Stimulated activated CD8-positive, alpha-beta memory T cell treated with anti-CD3 and anti-CD28 coated beads, Interleukin-12 subunit alpha, Interleukin-12 subunit beta, amount 100 ng/mL, for 24 hours (primary cell): ENCODE measurements at regions not wholly inside any gene's neighbourhood (a gene's known extent, or its start where the extent isn't known, plus 50 kb on each side); places are given as distances from the start of the nearest gene placed in this dataset.
"Not testable (repeated sequence)": the region's sequence is repeated elsewhere in the genome, so short reads cannot be mapped to it uniquely, and the experiment has no call there.

Experiments used
- DNase-seq: peaks from one replicate; pipeline ENCODE4 v3.0.0-alpha.2; 2020; ENCODE audit errors: extremely low read depth

DNA sequence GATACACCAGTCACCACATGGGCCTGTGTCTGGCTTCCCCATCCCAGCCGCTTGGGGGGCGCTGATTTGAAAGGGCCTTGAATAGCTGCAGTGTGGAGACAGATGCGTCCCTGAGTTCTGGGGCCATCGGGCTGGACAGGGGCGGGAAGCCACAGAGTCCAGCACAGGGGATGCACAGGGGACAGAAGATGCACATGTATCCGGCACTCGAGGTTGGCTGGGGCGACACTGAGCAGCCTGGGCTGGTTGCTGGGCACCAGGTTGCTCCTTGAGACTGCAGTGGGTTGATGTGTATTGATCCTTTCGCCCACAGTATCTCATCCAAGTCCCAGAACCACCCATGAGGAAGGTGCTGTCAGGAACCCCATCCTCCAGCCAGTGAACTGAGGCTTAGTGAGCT lies 99.3 kb upstream of the SYT13 start:
- no peak for DNase-seq

DNA sequence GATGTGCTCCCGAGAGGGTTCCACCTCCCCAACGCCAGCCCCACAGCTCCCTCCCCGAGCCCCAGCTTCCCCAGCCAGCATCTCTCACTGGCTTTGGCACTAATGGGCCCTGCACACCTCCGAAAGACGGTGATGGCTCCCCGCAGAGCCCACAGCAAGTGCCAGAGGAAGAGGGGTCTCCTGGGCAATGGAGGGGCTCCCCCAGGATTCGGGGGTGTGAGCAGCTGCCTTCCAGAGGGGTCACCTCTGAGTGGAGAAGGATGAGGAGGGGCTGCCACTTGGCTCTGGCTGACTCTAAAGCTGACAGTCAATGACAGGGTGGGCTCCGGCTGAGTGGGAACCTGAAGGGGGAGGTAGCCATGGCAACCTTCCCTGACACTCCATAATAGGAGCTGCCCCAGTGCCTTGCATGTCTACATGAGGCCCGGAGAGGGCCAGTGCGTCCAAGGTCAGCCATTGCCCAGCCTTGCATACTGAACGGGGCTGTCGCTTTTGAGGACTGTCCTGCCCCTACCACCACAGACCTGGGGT lies 98.6 kb upstream of the SYT13 start:
- DNase-seq, result no peak

DNA sequence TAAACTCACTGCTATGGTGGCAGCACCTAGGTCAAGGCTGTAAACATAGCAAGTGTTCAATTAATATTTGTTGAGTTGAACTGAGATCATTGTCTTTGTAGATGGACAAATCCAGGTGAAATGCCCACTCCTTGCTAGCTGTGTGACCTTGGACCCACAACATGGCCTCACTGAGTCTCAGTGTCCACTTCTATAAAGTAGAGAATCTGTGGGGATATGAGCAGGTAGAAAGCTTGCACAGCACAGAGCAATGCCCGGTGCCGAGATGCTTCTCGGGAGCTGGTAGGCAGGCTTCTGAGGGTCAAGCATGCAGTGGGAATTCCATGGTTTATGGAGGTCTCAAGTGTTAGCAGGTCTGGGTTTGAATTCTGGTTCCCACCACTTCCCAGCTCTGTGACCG lies 97.9 kb upstream of the SYT13 start:
- no peak for DNase-seq

DNA sequence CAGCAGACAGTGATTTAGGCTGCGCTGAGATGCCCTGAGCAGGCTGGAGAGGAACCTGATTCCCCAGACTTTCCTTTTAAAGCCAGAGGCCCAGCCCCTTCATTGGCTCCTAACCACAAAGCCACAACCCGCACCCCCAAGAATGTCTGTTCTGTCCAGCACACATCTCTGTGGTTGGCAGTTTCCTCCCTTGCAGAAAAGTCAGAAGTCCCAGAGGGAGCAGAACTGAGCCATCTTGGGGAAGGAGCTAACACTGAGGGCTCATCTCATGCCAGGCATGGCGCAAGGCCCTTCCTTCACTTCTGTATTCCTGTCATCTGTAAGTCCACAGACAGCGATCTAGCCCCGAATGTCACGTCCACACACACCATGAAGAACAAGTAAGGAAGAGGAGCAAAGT lies 97.1 kb upstream of the SYT13 start:
- DNase-seq, result no peak

DNA sequence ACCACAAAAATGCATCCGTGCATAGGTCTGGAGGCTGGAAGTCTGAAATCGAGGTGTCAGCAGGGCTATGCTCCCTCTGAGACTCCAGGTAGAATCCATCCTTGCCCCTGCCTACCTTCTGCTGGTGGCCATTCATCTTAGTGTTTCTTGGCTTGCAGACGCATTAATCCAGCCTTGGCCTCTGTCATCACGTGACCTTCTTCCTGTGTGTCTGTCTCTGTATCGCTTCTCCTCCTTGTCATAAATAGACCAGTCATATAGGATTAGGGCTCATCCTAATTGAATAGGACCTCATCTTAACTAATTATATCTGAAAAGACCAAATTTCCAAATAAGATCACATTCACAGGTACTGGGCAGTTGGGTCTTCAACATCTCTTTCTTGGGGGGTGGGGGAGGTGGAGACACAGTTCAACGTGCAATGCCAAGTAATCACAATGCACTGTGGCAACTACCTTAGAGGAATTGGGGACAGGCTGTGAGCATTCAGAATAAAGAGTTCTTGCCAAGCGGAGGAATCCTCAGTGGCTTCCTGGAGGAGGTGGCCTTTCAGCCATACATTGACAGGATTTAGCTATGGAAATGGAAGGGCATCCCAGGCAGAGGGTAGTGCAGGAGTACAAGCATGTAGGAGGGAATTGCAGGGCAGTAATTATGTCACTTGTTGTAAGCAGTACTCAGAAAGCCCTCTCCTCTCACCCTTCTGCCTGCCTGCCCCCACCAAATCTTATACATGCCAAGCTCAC lies 96.2 kb upstream of the SYT13 start:
- DNase-seq, result no peak

DNA sequence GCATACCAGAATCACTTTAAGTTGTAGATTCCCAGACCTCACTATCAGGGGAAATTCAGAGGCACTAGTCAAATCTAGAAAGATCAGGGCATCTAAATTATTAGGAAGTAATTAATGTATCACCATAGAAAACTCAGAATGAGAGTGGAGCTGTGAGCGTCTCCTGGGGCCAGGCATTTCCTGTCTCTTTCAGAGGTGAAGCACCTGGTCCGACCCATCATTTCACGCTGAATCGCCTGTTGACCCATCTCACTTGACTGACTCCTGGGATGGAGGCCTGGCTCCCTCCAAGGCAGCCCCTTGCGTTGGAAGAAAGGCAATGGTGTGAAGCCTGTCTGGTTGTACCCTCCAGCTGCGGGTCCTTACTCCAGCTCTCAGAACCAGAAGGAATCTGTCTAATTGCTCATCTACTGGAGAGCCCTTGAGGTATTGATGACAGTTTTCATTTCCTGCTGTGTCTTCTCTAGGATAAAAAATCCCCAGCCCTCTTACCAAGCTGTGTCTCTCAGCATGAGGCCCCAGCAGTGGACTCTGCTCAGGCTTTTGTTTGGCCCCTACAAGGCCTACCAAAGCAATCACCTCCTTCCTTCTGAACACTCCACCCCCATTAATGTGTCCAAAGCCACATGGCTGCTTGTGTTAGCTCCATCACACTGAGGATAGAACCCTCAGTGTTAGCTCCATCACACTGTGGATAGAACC lies 93.2 kb upstream of the SYT13 start:
- DNase-seq, result no peak

DNA sequence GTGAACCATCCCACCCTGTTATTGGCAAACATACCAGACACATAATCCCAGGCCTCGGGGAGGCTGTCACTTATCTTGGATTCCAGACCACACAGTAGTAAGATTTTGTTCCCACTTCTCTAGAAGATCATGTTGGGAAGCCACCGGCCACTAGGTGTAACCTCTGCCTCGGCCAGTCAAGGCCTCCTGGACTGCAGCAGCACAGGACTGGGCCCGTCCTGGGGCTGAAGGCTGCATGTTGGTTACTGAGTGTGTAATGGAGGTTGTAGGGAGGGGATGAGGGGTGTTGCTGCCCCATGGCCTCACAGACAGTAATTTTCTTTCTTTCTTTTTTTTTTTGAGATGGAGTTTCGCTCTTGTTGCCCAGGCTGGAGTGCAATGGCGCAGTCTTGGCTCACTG lies 92.4 kb upstream of the SYT13 start:
- DNase-seq, result no peak

DNA sequence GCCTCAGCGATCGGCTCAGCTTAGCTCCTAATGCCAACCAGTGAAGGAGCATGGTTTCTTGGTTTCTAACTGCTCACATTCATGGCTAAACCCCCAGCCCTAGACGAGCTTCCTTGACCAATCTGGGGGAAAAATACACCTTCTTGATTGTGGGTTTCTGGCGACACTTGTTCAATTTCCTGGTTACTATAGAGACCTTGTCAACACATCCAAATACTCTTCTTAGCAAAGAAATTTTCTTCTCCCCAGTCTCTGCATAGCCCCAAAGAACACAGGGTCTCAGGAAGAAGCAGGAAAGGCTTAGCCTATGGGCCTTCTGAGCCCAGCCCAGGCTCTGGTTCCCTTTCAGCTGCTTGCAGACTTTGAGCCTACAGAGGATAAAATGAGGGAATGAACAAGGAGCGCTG lies 88.5 kb upstream of the SYT13 start:
- DNase-seq, result no peak

DNA sequence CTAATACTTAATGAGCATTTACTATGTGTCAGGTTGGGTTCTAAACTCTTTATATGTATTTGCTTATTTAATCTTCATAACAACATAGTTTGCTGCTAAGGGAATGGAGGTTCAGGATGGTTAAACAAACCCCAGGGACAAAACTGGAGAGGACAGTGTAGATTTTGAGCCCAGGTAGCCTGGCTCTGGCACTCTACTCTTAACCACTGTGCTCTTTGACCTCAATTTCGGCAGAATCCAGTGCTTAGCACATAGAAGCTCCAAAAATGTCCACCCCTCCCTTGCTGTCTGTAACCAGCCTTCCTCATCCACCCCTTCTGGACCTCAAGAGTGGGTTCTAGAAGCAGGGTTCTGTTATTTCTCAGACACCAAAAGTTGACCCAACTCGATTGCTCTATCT lies 88.0 kb upstream of the SYT13 start:
- DNase-seq, result no peak

DNA sequence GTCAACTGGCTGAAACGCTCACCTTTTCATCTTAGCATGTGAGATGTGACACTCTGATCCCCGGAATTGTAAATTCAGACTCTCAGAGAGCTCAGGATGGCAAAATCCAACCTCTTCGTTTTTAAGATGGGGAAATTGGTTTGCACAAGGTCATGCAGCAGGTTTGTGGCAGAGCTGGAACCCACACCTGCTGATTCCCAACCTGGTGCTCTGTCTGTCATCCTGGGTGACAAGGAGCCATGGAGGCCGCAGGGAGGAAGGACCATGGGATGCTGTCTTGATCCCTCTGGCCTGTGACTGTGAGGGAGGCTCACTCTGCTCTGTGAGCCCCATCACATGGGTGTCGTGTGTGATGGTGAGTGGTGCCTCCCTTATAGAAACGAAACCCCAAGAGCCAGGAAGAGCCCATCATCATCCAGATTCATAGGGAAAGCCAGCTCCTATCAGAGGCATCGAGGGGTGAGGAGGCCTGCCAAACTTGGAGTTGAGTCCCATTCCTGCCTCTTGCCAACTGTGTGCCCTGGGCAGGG lies 87.4 kb upstream of the SYT13 start:
- DNase-seq, result no peak

DNA sequence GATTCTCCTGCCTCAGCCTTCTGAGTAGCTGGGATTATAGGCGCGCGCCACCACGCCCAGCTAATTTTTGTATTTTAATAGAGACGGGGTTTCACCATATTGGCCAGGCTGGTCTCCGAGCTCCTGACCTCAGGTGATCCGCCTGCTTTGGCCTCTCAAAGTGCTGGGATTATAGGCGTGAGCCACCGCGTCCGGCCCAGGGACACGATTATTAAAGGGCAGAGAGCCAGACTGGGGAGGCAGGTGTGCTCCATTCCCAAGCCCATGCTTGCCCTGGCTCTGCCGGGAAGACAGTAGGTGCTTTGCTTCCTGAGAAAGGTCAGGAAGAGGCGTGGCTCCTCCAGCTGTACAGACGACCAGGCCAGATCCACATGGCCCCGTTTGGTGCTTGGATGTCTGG lies 86.3 kb upstream of the SYT13 start:
- not testable (repeated sequence) for DNase-seq

DNA sequence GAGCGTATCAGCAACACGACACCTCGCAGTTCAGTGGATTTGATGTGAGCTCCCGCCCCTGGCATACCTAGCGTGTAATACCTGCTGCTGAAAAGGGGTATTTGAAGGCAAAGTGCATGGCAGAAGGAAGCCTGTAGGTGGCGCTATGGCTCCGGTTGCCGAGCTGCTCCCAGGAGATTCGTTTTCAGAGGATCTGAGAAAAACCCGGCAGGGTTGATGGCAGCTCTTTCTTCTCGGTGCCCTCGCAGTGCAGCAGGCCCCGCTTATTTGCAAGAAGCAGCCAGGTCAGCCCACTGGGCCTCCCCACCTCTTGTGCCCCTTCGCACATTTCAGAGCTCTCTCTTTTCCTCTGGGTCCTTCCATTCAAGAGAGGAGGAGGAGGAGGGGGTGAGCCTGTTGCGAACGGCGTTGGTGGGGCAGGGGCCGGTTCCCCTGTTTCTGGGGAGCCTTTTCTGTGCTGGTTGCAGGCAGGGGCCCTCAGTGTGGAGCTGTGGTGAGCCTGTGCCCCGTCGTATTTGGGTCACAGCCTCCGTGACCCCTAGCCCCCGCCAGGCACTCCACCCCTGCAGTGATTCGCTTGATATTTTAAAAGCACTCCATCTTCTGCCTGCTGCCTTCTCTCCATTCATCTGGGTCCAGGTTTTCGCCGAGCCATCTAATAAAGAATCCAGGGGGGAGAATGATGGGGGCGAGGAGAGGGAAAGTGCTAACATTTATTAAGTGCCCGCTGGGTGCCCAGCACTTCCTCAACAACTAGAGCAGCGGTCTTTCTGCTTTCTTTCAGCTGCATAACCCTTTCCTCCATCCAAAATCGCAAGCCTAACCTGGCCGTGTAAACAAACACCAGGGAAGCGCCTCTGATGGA lies 85.3 kb upstream of the SYT13 start:
- no peak for DNase-seq

DNA sequence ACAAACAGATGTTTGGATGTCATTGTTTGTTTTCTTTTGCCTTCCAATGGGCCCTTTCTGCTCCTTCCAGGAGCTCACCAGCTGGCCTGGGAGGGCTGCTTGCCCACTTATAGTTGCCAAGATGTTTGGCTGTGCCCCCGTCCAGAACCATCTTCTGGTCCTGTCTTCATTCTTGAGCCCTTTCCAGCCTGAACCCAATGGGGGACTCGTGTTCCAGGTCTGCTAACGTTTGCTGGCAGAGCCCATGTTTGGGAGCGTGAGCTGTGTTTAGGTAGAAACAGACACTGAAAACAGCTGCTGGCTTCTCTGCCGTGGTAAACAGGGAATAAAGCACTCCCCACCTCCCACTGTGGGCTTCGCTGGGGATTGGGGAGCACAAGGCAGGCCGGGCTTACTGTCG lies 83.2 kb upstream of the SYT13 start:
- DNase-seq, result no peak

DNA sequence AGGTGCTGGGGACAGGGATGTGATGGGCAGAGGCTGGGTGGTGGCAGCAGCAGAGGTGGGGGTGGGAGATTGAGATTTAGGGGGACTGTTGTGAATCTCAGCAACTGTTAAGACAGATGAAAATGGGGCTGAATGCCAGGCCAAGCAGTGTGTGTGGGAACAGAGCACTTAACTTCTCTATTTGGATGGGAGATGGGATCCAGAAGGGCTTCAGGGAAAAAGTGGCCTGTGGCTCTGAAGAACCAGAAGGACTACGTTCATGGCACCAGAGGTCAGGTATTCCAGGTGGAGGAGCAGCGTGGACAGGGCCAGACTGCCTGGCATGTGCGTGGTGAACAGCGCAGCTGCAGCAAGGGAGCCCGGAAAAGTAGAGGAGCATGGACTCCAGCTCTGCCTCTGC lies 82.6 kb upstream of the SYT13 start:
- DNase-seq, result no peak

DNA sequence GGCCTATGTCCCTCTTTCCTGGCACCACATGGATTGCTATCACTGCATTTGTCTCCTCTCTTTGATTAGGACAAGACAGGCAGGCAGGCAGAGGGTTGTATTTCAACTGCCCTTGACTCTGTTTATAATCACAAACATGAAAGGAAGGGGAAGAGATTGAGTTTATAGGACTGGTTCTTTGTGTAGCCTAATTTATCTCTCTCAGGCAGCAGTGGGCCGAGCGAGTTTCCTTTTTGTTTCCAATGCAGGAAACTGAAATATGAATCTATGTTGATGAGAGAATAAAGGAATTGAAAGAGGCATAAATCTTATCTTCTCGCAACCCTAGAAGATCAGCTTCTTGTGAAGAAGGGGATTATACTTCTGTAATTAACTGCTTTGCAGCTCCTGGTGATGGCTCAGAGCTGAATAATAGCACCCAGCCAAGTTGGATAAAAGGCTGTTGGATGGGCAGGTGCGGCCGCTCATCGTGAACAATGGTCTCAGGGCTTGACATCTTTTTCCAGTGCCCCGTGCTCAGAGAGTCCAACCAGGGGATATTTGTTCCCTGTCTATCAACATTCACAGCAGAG lies 80.6 kb upstream of the SYT13 start:
- DNase-seq, result no peak

DNA sequence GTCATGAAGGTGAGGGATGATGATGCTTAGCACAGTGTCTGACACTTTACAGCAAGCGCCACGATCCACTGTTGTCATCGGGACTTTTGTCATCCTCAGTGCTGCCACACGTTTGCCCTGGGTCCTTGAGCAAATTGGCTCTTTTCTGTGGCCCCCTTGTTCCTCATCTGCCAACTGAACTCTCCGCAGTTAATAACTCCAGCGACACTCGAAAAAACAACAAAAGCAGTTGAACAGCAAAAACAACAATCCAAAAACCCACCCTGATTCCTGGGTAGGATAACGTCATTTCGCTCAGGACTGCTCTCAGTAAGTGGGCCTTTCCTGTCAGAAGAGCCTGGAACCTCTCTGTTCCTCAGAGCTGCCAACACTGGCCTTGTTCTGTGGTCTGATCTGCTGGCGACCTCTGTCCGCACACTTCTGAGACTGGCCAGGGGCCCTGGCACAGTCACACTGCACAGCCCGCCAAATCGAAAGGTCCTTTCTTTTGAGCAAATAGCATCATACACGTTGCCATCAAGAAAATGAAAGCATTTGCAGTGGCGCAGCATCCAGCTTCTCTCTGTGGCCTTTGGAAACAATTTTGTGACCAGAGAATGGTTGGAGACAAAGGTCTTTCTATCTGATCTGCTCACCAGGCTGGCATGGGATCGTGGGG lies 79.9 kb upstream of the SYT13 start:
- no peak for DNase-seq

DNA sequence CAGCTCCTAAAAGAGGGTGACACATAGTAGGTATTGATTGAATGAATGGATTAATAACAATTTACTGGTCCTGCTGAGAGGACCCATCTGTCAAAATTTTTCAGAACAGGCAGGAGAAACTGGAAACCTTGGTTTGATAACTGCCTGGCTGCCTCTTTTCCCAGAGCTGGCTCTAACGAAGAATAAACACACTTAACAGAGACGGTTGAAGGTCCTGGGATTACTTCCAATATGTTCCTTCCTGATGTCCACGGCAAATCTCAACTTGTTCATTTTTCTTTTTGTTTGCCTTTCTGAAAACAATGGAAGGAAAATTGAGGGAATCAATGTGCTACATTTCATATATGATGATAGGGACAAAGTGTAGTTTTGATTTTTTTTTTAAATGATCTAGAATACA lies 76.5 kb upstream of the SYT13 start:
- no peak for DNase-seq

DNA sequence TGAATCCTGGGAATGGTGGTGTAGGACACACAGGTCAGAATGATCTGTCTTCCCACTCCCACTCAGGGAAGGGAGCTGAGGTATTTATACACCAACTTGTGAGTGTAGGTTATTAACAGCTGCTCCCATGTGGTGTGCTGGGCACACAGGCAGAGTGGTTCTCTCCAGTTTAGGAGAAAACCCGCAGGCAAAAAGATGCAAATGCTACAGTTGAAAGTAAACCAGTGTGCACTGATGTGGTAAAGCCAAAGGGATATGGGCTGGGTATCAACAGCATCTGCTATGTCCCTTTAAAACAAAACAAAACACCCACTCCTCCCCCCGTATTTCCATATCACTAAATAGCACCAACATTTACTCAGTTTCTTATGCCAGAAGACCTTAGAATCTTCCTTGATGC lies 75.4 kb upstream of the SYT13 start:
- DNase-seq, result no peak

DNA sequence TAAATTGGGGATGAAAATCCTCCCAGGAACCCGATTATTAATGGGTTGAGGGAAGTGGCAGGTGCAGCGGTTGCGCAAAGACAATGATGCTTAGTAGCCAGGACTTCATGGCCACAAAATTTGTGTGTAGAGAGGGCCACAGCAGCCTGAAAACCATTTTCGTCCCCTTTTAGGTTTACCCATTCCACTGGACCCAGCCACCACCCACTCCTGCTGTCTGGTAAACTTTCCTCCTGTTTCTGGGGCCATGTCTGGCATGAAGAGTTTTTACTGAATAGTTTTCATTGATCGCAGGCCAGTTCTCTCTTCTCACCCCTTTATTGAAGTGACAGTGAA lies 69.5 kb upstream of the SYT13 start:
- DNase-seq, result no peak

DNA sequence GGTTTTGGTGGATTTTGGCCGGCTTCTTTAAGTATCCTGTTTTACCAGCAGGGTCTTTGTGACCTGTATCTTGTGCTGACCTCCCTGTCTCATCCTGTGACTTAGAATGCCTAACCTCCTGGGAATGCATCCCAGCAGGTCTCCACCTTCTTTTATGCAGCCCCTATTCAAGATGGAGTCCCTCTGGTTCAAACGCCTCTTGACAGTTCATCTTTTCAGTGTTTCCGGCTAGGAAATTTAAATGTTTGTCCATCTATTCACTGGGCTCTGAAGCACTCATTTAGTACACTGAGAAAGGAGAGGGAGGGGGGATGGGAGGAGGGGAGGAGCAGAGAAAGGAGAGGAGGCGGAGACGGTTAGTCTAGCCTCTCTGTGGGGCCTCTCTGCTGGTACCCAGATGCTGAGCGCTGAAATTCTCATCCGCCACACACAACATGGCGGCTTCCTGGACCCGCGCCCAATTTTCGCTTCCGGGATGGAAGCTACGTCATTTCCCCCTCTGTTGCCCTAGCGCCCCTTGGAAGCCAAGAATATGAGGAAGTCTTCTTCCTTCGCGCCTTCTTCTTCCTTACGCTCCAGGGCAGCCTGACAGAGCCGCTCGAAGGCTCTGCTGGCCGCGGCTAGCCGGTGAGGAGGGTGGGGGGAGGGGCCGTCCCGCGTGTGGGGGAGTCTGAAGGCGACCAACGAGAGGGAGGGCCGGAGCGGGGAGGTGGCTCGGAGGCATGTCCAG lies 69.0 kb upstream of the SYT13 start:
- DNase-seq, result peak; percentile 57

DNA sequence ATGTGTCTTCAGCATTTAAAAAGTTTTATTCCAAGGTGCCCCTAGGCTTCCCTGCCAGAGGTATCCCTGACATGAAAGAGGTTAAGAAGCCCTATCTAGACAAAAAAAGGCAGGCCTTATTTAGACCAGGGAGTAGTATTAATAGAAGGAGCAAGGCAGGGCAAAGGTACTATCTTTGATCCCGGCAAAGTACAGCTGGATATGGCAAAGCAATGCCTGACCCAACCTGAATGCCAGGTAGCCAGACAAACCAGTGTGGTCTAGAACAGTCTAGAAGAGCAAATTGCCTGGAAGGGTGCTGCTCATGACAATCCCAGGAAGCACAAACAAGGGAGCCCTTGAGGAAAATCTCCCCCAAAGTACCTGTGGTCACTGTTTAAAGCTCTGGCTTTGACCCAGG lies 62.6 kb upstream of the SYT13 start:
- no peak for DNase-seq
